GM20000 (cell line): ENCODE measurements at regions not wholly inside any gene's neighbourhood (a gene's known extent, or its start where the extent isn't known, plus 50 kb on each side); places are given as distances from the start of the nearest gene placed in this dataset.

Experiments
- DNase-seq: peaks from one replicate; pipeline ENCODE4 v3.0.0; 2012; ENCODE audit warnings: low spot score
- TF ChIP-seq, protein P1 (sequence below): IDR thresholded peaks from 2 replicates; pipeline ENCODE4 v1.5.1; 2012; ENCODE audit warnings: mild to moderate bottlenecking, control low read depth; ENCODE audit errors: extremely low read depth, missing control alignments

- TF ChIP-seq, protein P1, sequence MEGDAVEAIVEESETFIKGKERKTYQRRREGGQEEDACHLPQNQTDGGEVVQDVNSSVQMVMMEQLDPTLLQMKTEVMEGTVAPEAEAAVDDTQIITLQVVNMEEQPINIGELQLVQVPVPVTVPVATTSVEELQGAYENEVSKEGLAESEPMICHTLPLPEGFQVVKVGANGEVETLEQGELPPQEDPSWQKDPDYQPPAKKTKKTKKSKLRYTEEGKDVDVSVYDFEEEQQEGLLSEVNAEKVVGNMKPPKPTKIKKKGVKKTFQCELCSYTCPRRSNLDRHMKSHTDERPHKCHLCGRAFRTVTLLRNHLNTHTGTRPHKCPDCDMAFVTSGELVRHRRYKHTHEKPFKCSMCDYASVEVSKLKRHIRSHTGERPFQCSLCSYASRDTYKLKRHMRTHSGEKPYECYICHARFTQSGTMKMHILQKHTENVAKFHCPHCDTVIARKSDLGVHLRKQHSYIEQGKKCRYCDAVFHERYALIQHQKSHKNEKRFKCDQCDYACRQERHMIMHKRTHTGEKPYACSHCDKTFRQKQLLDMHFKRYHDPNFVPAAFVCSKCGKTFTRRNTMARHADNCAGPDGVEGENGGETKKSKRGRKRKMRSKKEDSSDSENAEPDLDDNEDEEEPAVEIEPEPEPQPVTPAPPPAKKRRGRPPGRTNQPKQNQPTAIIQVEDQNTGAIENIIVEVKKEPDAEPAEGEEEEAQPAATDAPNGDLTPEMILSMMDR: no peak
- DNase-seq: no peak
These were observed 120.5 kb upstream of the COPS8 start for GRCh38 chr2:236965021-236965840.

DNA sequence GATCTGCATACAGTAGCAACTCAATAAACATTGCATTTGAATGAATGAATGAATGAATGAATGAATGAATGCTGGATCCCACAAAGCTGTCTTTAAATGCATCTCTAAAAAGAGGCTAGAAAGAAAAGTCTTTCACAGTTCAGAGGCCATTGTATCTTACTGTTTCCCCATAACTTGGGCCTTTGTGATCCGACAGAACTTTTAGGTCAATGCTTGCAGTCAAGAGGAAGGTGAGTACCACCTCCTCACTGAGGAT, 119.9 kb upstream of the COPS8 start:
- no peak for DNase-seq
- TF ChIP-seq, protein P1: no peak

DNA sequence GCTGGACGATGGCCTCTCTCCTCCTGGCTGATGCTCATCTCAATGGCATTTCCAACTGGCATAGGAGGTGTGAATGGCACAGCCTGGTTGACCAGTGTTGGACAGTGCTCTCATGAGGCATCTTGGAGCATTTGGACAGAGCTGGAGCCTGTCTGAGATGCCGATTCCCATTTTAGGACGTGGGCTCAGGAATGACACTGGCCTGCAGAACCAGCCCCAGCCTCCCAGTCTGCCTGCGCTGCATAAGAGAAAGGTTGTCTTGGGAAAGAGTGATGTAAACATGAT, 118.2 kb upstream of the COPS8 start:
- TF ChIP-seq, protein P1: no peak
- DNase-seq: no peak

DNA sequence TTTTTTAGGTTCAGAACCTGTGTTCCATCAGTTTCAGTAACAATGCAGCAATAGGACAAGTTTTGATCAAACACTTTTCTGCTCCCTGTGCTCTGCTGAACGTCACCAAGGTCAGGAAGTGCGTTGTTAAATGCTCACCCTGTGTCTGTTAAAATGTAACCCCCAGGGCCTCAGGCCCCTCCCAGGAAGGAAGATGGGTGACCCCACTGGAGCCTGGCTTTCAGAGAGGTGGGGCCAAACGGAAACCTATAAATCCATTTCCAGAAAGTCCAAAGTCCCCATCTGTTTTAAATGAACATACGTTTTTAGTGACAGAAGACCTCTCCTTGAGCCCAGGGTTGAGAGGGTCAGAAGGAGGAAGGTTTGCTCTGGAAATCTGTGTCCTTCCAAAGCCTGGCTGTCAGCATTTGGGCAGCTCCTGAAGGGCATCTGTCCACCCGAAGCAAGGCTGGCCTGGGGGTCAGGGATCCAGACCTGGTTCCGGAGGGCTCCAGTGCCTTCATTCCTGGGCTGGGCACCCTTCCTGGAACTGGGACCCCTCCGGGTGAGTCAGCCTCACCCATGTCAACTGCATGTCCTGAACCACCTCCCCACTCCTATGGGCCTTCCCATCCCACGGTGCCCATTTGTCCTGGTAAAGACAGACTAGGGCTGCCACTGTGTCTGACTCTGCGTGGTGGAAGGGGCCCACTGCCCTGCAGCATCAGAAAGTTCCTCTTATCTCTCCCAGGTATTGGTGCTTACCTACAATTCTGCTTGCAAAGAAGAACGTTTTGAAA, 117.4 kb upstream of the COPS8 start:
- TF ChIP-seq, protein P1: no peak
- peak; percentile 45 for DNase-seq

GRCh38 chr2:236968880-236969534, 116.7 kb upstream of the COPS8 start:
- DNase-seq: no peak
- TF ChIP-seq, protein P1: no peak

GRCh38 chr2:236969767-236970655, 115.7 kb upstream of the COPS8 start:
- no peak for DNase-seq
- TF ChIP-seq, protein P1: no peak
